ENCODE measurements at regions not wholly inside any gene's neighbourhood (a gene's known extent, or its start where the extent isn't known, plus 50 kb on each side); places are given as distances from the start of the nearest gene placed in this dataset.

GRCh38 chr14:38883127-38883526 is 219.9 kb downstream of the SEC23A start:
- TF ChIP-seq FOXK1 (CRISPR knock-in tag; IDR thresholded peaks at IDR 0.05; ENCODE audit: borderline replicate concordance, low read depth) (no peak), ZBTB49 (CRISPR knock-in tag; IDR thresholded peaks at IDR 0.05; ENCODE audit: borderline replicate concordance) (no peak), MTA3 (CRISPR knock-in tag; IDR thresholded peaks at IDR 0.05) (no peak), KDM1A (CRISPR knock-in tag; IDR thresholded peaks at IDR 0.05) (no peak), POLR2AphosphoS2 (IDR thresholded peaks at IDR 0.05; ENCODE audit: low read depth, low read length) (no peak), ZNF274 (CRISPR knock-in tag; IDR thresholded peaks at IDR 0.05) (no peak), CTCF (CRISPR knock-in tag; IDR thresholded peaks at IDR 0.05) (no peak)

All from HepG2 (cell line).